ENCODE measurements at regions not wholly inside any gene's neighbourhood (a gene's known extent, or its start where the extent isn't known, plus 50 kb on each side); places are given as distances from the start of the nearest gene placed in this dataset.
"Not testable (repeated sequence)": the region's sequence is repeated elsewhere in the genome, so short reads cannot be mapped to it uniquely, and the experiment has no call there.

DNA sequence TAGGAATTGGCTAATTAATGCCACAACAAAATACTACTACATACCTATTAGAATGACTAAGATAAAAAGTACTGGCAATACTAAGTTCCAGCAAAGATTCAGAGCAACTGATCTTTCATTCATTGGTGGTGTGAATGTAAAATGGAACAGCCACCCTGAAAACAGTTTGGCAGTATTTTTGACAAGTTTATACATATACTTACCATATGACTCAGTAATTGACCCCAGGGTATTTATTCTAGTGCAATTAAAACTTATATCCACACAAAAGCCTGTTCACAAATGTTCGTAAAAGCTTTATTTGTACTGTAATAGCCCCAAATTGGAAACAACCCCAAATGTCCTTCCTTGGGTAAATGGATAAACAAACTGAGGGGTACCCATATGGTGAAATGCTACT lies 270.8 kb upstream of the ACTBL2 start:
- Histone ChIP-seq H3K36me3 (ENCODE audit: control insufficient read depth, insufficient read depth, low read length) (no peaks in the 10 kb centered on the region), H3K4me3 (ENCODE audit: low read length) (no peak overlapping the region), H3K9ac (ENCODE audit: low read length) (no peak overlapping the region), H3K27me3 (ENCODE audit: control insufficient read depth, insufficient read depth, low read length) (no peaks in the 10 kb centered on the region), H3K4me1 (ENCODE audit: control insufficient read depth, insufficient read depth, low read length) (no peaks in the 10 kb centered on the region), H3K27ac (ENCODE audit: low read depth, low read length) (no peak overlapping the region)

DNA sequence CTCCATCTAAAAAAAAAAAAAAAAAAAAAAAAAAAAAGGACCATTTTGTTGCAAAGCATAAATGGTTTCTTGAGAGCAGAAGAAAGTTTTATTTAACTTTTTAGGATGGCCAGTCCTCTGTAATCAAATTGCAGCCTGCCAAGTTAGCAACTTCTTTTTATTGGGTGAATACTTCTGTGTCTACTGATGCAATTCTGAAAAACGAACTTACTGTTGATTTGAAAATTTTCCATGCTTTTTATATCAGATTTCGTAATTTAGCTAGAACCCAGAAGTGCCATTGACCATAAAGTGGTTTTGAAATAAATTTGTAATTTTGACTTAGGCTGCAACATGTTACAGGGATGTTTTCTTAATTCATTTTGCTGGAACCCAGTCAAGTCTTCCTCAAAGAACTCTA lies 269.1 kb upstream of the ACTBL2 start:
- Histone ChIP-seq H3K9ac (ENCODE audit: low read length) (no peak overlapping the region), H3K4me3 (ENCODE audit: low read length) (no peak overlapping the region), H3K36me3 (ENCODE audit: control insufficient read depth, insufficient read depth, low read length) (no peaks in the 10 kb centered on the region), H3K27ac (ENCODE audit: low read depth, low read length) (no peak overlapping the region), H3K27me3 (ENCODE audit: control insufficient read depth, insufficient read depth, low read length) (no peaks in the 10 kb centered on the region), H3K4me1 (ENCODE audit: control insufficient read depth, insufficient read depth, low read length) (no peaks in the 10 kb centered on the region)

DNA sequence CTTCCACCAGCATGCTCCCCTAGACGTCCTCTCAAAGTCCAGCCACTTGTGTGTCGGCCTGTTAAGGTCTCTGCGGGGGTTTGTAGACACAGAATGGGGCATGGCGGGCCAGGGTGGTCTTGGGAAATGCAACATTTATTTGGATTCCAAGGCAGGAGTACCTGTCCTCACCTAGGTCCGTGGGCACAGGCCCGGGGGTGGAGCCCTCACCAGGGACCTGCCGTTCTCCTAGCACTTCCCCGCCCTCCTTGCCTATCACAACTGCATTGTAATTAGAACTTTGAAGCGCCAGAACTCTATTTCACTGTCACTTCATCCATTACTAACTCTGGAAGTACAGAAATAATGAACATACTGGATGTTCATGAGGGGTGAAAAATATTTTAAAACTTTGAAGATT lies 268.3 kb upstream of the ACTBL2 start:
- no peaks in the 10 kb centered on the region for H3K36me3 ChIP-seq (ENCODE audit: control insufficient read depth, insufficient read depth, low read length)
- H3K27me3 ChIP-seq (ENCODE audit: control insufficient read depth, insufficient read depth, low read length), result no peaks in the 10 kb centered on the region
- H3K4me1 ChIP-seq (ENCODE audit: control insufficient read depth, insufficient read depth, low read length), result no peaks in the 10 kb centered on the region
- H3K27ac ChIP-seq (ENCODE audit: low read depth, low read length), result no peak overlapping the region
- H3K9ac ChIP-seq (ENCODE audit: low read length), result no peak overlapping the region
- no peak overlapping the region for H3K4me3 ChIP-seq (ENCODE audit: low read length)

DNA sequence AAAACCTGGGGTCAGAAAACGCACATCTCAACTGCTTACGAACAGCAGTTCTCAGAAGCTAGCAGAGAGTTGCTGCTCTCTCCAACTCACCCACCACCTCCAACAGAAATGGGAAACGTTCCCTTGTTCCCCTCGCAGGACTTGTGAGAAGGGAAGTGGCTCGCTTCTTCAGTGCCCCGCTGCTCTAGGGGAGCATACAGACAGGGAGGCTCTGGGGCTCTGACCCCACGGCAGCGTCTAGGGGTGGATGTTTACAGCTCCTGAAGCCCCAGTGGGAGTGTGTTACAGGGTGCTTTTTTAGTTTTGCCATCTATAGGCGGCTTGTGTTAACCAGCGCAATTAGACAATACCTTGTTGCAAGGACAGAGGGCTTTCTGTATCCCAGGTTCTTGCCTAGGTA lies 267.7 kb upstream of the ACTBL2 start:
- Histone ChIP-seq H3K27me3 (ENCODE audit: control insufficient read depth, insufficient read depth, low read length) (no peaks in the 10 kb centered on the region), H3K4me1 (ENCODE audit: control insufficient read depth, insufficient read depth, low read length) (no peaks in the 10 kb centered on the region), H3K36me3 (ENCODE audit: control insufficient read depth, insufficient read depth, low read length) (no peaks in the 10 kb centered on the region), H3K27ac (ENCODE audit: low read depth, low read length) (no peak overlapping the region), H3K9ac (ENCODE audit: low read length) (no peak overlapping the region), H3K4me3 (ENCODE audit: low read length) (no peak overlapping the region)

DNA sequence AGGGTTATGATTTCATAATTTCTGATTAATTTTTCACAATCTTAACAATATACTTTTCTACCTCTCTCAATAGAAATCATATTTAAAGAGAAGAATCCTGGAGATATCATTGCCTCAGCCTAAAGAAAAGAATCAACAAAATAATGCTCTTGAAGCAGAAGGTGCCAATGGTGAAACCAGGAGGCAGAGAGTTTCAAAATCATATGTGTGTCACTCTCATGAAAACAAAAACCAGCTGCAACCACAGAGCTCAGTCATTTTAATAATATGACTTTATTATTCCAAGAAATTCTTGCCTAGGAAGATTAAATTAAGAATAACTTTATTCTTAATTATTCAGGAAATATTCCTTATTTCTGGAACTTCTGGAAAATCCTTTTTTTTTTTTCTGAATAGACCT lies 266.8 kb upstream of the ACTBL2 start:
- Histone ChIP-seq H3K27ac (ENCODE audit: low read depth, low read length) (no peak overlapping the region), H3K36me3 (ENCODE audit: control insufficient read depth, insufficient read depth, low read length) (no peaks in the 10 kb centered on the region), H3K9ac (ENCODE audit: low read length) (no peak overlapping the region), H3K4me1 (ENCODE audit: control insufficient read depth, insufficient read depth, low read length) (no peaks in the 10 kb centered on the region), H3K27me3 (ENCODE audit: control insufficient read depth, insufficient read depth, low read length) (no peaks in the 10 kb centered on the region), H3K4me3 (ENCODE audit: low read length) (no peak overlapping the region)

DNA sequence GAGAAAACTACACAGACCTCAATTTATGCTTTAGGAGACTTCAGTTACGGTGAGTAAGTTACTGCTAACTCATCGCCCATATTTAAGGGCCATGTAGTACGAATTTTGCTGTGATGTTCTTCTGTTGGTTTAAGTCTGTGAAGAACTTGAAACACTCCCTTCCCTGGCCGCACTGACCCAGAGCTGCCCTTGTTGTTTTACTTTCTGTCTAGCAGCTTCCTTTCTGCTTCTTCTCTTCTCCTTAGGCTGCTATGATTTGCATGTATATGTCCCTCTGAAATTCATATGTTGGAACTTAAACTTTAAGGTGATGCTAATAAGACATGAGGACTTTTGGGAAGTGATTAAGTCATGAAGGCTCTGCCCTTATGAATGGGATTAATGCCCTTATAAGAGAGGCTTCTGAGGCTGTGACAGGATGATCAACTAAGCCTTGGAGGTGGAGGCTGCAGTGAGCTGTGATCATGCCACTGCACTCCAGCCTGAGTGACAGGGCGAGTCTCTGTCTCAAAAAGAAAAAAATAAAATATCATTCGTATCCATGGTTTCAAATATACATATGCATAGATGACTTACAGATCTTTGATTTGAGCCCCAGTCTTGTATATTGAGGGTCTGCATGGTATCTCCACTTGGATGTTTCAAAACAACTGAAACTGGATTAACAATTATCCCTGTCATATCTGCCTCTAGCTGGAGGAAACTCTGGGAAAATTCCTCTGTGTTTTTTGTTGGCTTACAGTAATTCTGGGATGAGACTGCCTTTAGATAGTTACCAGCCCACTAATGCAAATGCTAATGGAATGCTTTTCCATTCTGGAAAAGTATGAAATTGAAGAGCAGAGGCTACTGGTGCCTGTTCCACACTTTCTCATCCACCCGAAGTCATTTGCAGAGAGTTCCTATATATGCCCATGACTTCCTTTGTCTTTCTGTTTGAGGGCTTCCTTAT lies 263.4 kb upstream of the ACTBL2 start:
- Histone ChIP-seq H3K4me3 (ENCODE audit: low read length) (no peak overlapping the region), H3K36me3 (ENCODE audit: control insufficient read depth, insufficient read depth, low read length) (no peaks in the 10 kb centered on the region), H3K27ac (ENCODE audit: low read depth, low read length) (no peak overlapping the region), H3K9ac (ENCODE audit: low read length) (no peak overlapping the region), H3K27me3 (ENCODE audit: control insufficient read depth, insufficient read depth, low read length) (no peaks in the 10 kb centered on the region), H3K4me1 (ENCODE audit: control insufficient read depth, insufficient read depth, low read length) (no peaks in the 10 kb centered on the region)

DNA sequence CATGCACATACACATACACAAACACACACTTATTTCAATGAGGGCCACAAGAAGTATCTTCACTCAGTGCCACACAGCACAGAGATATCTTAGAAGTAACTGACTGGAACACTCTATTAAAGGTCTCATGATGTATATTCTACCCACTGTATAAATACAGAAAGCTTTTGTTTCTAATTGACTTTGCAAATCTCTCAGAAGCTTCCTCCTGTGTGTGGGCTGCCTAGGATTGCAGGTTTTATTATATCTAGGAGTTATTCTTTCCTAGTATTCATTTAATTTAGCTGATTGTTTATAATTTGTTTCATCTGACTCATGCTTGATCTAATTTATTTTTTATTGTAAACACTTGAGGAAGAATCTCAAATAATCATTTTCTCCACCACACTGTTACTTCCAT lies 262.4 kb upstream of the ACTBL2 start:
- no peaks in the 10 kb centered on the region for H3K27me3 ChIP-seq (ENCODE audit: control insufficient read depth, insufficient read depth, low read length)
- H3K36me3 ChIP-seq (ENCODE audit: control insufficient read depth, insufficient read depth, low read length), result no peaks in the 10 kb centered on the region
- no peaks in the 10 kb centered on the region for H3K4me1 ChIP-seq (ENCODE audit: control insufficient read depth, insufficient read depth, low read length)
- H3K27ac ChIP-seq (ENCODE audit: low read depth, low read length), result no peak overlapping the region
- no peak overlapping the region for H3K4me3 ChIP-seq (ENCODE audit: low read length)
- H3K9ac ChIP-seq (ENCODE audit: low read length), result no peak overlapping the region

DNA sequence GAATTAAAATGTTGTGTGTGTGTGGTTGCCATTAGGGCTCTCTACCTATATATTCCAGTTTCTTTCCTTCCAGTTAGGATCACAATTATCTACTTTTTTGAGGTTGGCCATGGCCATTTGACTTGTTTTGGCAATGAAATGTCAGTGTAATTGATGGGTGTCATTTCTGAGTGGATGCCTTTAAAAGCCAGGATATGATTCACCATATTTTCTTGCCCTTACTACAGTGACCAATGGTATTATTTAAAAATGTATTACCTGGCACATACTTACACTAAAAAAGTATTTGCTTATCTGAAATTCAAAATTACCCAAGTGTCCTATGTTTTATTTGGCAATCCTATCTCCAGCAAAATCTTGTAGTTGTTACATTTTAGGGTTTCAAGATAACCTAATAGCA lies 258.7 kb upstream of the ACTBL2 start:
- Histone ChIP-seq H3K27ac (ENCODE audit: low read depth, low read length) (no peak overlapping the region), H3K9ac (ENCODE audit: low read length) (no peak overlapping the region), H3K4me3 (ENCODE audit: low read length) (no peak overlapping the region), H3K4me1 (ENCODE audit: control insufficient read depth, insufficient read depth, low read length) (no peaks in the 10 kb centered on the region), H3K36me3 (ENCODE audit: control insufficient read depth, insufficient read depth, low read length) (no peaks in the 10 kb centered on the region), H3K27me3 (ENCODE audit: control insufficient read depth, insufficient read depth, low read length) (no peaks in the 10 kb centered on the region)

DNA sequence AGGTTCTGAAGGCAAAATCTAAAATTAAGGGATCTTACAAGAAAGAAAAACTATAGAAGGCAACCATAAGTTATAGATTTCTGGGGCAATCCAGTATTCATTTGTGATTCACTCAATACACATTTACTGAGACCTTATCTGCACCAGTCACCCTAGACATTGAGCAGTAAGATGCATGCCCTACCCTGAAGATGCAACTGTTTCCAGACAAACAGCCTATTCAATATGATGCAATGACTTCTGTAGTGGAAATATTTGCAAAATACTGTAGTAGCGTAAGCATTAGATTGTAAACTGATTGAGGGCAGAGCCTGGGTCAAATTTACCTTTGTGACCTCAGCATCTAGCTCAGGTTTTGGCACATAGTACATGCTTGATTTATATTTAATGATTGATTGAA lies 256.2 kb upstream of the ACTBL2 start:
- H3K4me1 ChIP-seq (ENCODE audit: control insufficient read depth, insufficient read depth, low read length), result no peaks in the 10 kb centered on the region
- no peak overlapping the region for H3K9ac ChIP-seq (ENCODE audit: low read length)
- H3K36me3 ChIP-seq (ENCODE audit: control insufficient read depth, insufficient read depth, low read length), result no peaks in the 10 kb centered on the region
- H3K27me3 ChIP-seq (ENCODE audit: control insufficient read depth, insufficient read depth, low read length), result no peaks in the 10 kb centered on the region
- no peak overlapping the region for H3K27ac ChIP-seq (ENCODE audit: low read depth, low read length)
- no peak overlapping the region for H3K4me3 ChIP-seq (ENCODE audit: low read length)

DNA sequence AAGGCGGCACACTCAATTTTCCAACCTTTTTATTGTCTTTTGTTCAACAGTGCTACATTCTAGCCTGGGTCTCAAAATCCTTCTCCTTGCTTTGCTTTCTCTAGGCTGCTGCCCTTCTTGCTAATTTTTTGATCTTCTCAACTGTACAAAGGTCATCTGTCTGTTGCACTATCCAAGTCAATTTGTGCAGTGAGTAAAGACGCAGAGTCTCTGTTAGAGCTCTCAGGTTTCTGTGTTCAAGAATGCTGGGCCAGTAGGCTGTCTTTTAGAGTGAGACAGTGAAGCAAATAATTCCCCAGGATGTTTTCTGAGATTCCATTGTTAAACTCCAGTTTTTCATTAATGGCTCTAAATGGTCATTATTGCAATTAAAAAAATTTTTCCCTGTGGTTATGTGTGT lies 255.7 kb upstream of the ACTBL2 start:
- Histone ChIP-seq H3K27me3 (ENCODE audit: control insufficient read depth, insufficient read depth, low read length) (no peaks in the 10 kb centered on the region), H3K4me3 (ENCODE audit: low read length) (no peak overlapping the region), H3K4me1 (ENCODE audit: control insufficient read depth, insufficient read depth, low read length) (no peaks in the 10 kb centered on the region), H3K27ac (ENCODE audit: low read depth, low read length) (no peak overlapping the region), H3K9ac (ENCODE audit: low read length) (no peak overlapping the region), H3K36me3 (ENCODE audit: control insufficient read depth, insufficient read depth, low read length) (no peaks in the 10 kb centered on the region)

DNA sequence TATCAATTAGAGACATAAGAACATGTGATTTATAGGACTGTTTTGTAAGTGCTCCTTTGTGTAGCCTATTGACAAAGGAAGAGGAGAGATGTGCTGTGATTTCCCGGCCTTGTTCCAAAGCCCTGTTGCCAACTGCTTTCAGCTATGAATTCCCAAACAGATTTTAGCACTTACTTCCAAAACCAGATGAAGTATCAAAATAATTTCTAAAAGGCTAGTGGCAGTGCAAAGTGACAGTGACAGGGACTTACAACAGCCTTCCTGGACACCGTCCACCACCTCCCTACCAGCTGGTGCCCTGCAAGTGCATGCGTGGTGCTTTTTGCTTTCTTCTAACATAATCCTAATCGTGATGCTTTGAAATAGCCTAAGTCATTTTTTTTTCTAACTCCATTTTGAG lies 254.1 kb upstream of the ACTBL2 start:
- H3K4me1 ChIP-seq (ENCODE audit: control insufficient read depth, insufficient read depth, low read length), result no peaks in the 10 kb centered on the region
- no peaks in the 10 kb centered on the region for H3K36me3 ChIP-seq (ENCODE audit: control insufficient read depth, insufficient read depth, low read length)
- no peaks in the 10 kb centered on the region for H3K27me3 ChIP-seq (ENCODE audit: control insufficient read depth, insufficient read depth, low read length)
- H3K27ac ChIP-seq (ENCODE audit: low read depth, low read length), result no peak overlapping the region
- H3K9ac ChIP-seq (ENCODE audit: low read length), result no peak overlapping the region
- no peak overlapping the region for H3K4me3 ChIP-seq (ENCODE audit: low read length)

DNA sequence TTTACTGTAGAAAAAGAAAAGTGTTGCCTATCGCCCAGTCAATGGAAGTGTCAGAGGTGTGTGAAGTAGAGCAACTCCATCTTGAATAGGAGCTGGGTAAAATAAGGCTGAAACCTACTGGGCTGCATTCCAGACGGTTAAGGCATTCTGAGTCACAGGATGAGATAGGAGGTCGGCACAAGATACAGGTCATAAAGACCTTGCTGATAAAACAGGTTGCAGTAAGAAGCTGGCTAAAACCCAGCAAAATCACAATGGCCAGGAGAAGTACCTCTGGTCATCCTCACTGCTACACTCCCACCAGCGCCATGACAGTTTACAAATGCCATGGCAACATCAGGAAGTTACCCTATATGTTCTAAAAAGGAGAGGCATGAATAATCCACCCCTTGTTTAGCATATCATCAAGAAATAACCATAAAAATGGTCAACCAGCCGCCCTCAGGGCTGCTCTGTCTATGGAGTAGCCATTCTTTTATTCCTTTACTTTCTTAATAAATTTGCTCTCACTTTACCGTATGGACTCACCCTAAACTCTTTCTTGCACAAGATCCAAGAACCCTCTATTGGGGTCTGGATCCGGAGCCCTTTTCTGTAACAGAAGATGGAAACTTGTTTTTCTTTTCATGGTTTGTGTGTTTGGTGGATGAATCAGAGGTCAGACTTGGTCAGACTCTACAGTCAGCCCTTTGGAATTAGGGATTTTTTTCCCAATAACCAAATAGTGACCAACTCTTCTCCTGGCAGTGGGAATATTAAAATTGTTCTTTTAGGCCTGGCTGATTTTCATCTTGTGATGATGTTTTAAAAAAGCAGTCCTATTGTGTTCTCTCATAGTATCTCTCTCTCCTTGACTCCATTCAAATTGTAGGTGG lies 252.9 kb upstream of the ACTBL2 start:
- not testable (repeated sequence) for H3K27me3 ChIP-seq (ENCODE audit: control insufficient read depth, insufficient read depth, low read length); H3K4me3 ChIP-seq (ENCODE audit: low read length); H3K9ac ChIP-seq (ENCODE audit: low read length); H3K36me3 ChIP-seq (ENCODE audit: control insufficient read depth, insufficient read depth, low read length); H3K4me1 ChIP-seq (ENCODE audit: control insufficient read depth, insufficient read depth, low read length); H3K27ac ChIP-seq (ENCODE audit: low read depth, low read length)
